ENCODE measurements at regions not wholly inside any gene's neighbourhood (a gene's known extent, or its start where the extent isn't known, plus 50 kb on each side); places are given as distances from the start of the nearest gene placed in this dataset.

DNA sequence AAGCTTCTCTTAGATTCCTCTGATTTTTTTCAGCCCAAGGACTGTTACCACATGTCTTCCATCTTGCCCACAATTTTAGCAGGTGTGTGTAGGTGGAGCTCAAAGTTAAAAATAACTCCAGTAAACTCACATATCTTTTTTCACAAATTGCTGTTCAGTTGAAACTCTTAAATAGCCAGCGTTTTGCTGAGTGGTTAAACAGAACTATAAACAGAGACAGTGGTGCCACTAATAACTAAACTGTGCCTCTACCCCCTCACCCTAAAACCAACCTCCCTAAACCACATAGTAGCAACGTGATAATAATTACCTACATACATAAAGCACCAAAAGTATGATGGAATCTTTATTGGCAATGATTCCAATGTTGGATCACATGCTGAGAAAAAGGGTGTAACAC, 525.1 kb downstream of the PDCD6IP start:
- H3K4me3 Mint-ChIP-seq (ENCODE audit: unreplicated experiment) = no peak overlapping the region
- H3K9me3 Mint-ChIP-seq (ENCODE audit: unreplicated experiment) = no peaks in the 10 kb centered on the region
- H3K4me1 Mint-ChIP-seq (ENCODE audit: insufficient read depth, unreplicated experiment) = no peaks in the 10 kb centered on the region
- CTCF ChIA-PET = interaction anchor here (0.8 to 1.1 kb wide), 2 partner anchors 16 to 360 kb away, joined by 3 to 4 read pairs; no protein-coding TSS in a partner anchor
- H3K36me3 Mint-ChIP-seq (ENCODE audit: insufficient read depth, unreplicated experiment) = no peaks in the 10 kb centered on the region
- intact Hi-C loops (cut with micrococcal nuclease) = no loop called here
- TF ChIP-seq, protein P1, sequence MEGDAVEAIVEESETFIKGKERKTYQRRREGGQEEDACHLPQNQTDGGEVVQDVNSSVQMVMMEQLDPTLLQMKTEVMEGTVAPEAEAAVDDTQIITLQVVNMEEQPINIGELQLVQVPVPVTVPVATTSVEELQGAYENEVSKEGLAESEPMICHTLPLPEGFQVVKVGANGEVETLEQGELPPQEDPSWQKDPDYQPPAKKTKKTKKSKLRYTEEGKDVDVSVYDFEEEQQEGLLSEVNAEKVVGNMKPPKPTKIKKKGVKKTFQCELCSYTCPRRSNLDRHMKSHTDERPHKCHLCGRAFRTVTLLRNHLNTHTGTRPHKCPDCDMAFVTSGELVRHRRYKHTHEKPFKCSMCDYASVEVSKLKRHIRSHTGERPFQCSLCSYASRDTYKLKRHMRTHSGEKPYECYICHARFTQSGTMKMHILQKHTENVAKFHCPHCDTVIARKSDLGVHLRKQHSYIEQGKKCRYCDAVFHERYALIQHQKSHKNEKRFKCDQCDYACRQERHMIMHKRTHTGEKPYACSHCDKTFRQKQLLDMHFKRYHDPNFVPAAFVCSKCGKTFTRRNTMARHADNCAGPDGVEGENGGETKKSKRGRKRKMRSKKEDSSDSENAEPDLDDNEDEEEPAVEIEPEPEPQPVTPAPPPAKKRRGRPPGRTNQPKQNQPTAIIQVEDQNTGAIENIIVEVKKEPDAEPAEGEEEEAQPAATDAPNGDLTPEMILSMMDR (IDR thresholded peaks at IDR 0.05; ENCODE audit: unreplicated experiment) = no peak
- BruUV-seq (replicated peaks) = no TSS peak
- peaks cover 29% of the 10 kb centered on the region for H3K27me3 Mint-ChIP-seq (ENCODE audit: insufficient read depth, unreplicated experiment)
- no peak for DNase-seq (ENCODE audit: unreplicated experiment)
- POLR2A ChIA-PET = no interaction called here
- no peak overlapping the region for H3K27ac Mint-ChIP-seq (ENCODE audit: low read depth, unreplicated experiment)

DNA sequence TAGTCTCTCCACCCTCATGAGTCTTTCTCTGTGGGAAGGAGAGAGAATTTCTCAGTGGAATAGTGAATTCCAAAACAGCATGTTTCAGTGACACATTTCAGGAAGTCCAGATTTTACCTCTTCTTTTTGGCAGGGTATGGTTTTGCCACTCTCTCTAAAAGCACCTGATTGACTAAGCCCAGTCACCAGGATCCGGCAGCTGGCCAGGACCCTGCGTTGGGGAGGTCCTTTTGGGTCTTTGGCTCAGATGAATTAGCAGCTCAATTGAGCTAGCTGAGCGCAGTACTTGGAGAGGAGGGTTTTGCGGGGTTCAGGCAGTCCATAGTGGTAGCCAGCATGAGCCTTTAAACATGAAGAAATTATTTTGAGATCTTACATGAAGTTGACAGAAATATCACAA, 548.2 kb downstream of the PDCD6IP start:
- Mint-ChIP-seq H3K4me1 (ENCODE audit: insufficient read depth, unreplicated experiment) (no peaks in the 10 kb centered on the region), H3K9me3 (ENCODE audit: unreplicated experiment) (no peaks in the 10 kb centered on the region), H3K27me3 (ENCODE audit: insufficient read depth, unreplicated experiment) (no peaks in the 10 kb centered on the region), H3K36me3 (ENCODE audit: insufficient read depth, unreplicated experiment) (no peaks in the 10 kb centered on the region), H3K4me3 (ENCODE audit: unreplicated experiment) (no peak overlapping the region), H3K27ac (ENCODE audit: low read depth, unreplicated experiment) (no peak overlapping the region)
- intact Hi-C loops (cut with micrococcal nuclease) = no loop called here
- POLR2A ChIA-PET = no interaction called here
- CTCF ChIA-PET = no interaction called here
- no TSS peak for BruUV-seq (replicated peaks)
- no peak for DNase-seq (ENCODE audit: unreplicated experiment)
- TF ChIP-seq, protein P1 (IDR thresholded peaks at IDR 0.05; ENCODE audit: unreplicated experiment) = no peak

DNA sequence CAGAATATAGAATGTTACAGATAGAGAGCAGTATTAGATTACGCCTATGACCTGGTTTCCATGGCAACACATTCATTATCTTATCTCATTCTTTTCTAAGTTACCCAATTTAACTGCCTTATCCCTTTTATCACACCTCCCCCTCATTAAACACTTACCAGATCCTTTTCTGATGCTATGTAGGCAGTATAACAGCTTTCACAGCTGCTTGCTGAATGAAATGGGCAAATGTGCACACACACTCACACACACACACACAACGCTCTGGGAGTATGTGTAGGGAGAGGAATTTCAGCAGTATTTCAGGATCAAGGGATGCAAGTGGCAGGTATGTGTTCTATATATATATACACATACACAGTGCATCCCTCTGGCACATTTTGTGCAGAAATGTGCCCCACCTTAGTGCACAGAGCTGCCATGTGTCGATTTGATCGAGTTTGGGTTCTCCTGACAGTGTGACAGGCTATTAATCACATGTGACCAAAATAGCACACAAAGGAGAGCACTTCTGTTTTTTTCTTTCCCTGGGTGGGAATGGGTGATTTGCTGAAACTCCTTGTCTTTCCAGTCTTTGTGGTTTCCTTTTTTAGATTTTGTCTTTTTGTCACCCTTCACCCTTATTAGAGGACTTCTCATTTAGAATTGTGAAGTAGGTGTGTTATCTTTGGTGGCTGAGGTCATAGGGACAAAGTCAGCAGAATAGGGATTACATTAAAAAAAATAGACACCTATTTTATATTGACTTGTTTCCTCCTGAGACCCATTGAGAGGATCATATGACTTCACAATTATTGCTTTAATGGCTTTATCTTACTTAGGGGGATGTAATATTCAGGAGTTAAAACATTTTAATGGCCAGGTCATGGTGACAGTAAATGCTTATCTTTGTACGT, 553.7 kb downstream of the PDCD6IP start:
- ChIA-PET CTCF (no interaction called here), POLR2A (no interaction called here)
- H3K9me3 Mint-ChIP-seq (ENCODE audit: unreplicated experiment) = no peaks in the 10 kb centered on the region
- H3K27ac Mint-ChIP-seq (ENCODE audit: low read depth, unreplicated experiment) = no peak overlapping the region
- H3K36me3 Mint-ChIP-seq (ENCODE audit: insufficient read depth, unreplicated experiment) = no peaks in the 10 kb centered on the region
- no TSS peak for BruUV-seq (replicated peaks)
- H3K4me1 Mint-ChIP-seq (ENCODE audit: insufficient read depth, unreplicated experiment) = no peaks in the 10 kb centered on the region
- H3K4me3 Mint-ChIP-seq (ENCODE audit: unreplicated experiment) = no peak overlapping the region
- peaks cover 21% of the 10 kb centered on the region for H3K27me3 Mint-ChIP-seq (ENCODE audit: insufficient read depth, unreplicated experiment)
- TF ChIP-seq, protein P1 (IDR thresholded peaks at IDR 0.05; ENCODE audit: unreplicated experiment) = no peak
- intact Hi-C loops (cut with micrococcal nuclease) = no loop called here
- DNase-seq (ENCODE audit: unreplicated experiment) = no peak

DNA sequence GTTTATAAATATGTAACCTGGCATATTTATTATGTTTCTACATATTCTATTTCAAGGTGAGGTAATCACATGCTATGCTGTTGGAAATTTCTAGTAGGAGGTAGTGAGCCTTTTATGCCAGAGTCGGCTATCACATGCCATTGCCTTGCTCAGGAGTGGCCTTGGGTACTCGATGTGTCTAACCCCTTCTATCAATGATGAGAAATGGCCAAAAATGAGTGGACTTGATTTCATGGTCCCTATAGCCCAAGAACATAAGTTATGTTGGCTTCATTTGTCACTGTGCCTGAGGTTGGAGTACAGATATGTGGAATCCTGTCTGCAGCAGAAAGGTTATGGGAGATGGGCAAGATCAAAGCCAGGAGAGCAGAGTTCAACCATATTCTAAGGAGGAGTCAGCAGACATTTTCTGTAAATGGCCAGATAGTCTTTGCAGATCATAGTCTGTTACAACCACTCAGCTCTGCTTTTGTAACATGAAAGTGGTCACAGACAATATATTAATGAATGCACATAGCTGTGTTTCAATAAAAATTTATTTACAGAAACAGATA, 554.4 kb downstream of the PDCD6IP start:
- Mint-ChIP-seq H3K27ac (ENCODE audit: low read depth, unreplicated experiment) (no peak overlapping the region), H3K4me1 (ENCODE audit: insufficient read depth, unreplicated experiment) (no peaks in the 10 kb centered on the region)
- no TSS peak for BruUV-seq (replicated peaks)

More for the DNA sequence above, 554.4 kb downstream of the PDCD6IP start:
- intact Hi-C loops (cut with micrococcal nuclease) = no loop called here
- TF ChIP-seq, protein P1 (IDR thresholded peaks at IDR 0.05; ENCODE audit: unreplicated experiment) = no peak
- peaks cover 23% of the 10 kb centered on the region for H3K27me3 Mint-ChIP-seq (ENCODE audit: insufficient read depth, unreplicated experiment)
- no peak overlapping the region for H3K4me3 Mint-ChIP-seq (ENCODE audit: unreplicated experiment)
- H3K36me3 Mint-ChIP-seq (ENCODE audit: insufficient read depth, unreplicated experiment) = no peaks in the 10 kb centered on the region
- no peaks in the 10 kb centered on the region for H3K9me3 Mint-ChIP-seq (ENCODE audit: unreplicated experiment)
- CTCF ChIA-PET = no interaction called here
- no peak for DNase-seq (ENCODE audit: unreplicated experiment)
- POLR2A ChIA-PET = no interaction called here
